ENCODE measurements at regions not wholly inside any gene's neighbourhood (a gene's known extent, or its start where the extent isn't known, plus 50 kb on each side); places are given as distances from the start of the nearest gene placed in this dataset.

DNA sequence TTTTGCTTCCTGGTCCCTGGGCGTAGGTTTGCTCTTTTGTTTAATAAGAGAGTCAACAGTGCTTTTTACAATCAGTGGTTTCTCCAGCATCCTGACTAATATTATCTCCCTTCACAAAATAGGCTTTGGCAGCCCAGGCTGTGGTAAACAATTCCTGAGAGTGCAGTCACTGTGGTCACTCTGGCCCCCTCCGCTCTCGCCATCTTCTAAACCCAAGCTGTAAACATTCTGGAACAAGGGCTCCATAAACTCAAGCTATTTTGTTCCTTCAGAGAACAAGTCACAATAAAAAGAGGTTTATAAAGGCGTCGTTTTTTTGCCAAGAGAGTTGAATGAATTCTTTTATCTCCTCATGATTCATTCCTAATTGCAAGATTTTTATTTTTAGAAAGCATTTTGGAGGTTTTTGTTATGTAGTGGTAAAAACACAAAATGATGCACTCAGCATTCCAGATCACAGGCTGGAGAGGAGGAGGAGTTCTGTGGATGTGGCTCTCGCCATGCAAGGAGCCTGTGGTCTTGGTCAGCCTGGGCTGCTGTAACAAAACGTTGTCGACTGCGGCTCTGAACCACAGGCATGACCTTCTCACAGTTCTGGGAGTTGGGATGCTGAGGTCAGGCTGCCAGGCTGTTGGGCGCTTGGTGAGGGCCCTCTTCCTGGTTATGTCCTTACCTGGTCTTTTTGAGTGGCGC lies 486.4 kb upstream of the FAT1 start:
- Histone ChIP-seq H3K9me3 (ENCODE audit: control insufficient read depth, low read depth, low read length) (no peaks in the 10 kb centered on the region), H4K20me1 (ENCODE audit: control insufficient read depth, extremely low read depth, insufficient read depth, low read length) (no peaks in the 10 kb centered on the region), H3K4me3 (ENCODE audit: control insufficient read depth in 2 of 3, extremely low read depth in 1 of 3, insufficient read depth in 2 of 3, low read depth in 1 of 3, low read length in 3 of 3) (no peak overlapping the region), H2AFZ (ENCODE audit: control insufficient read depth, low read length) (no peak overlapping the region), H3K36me3 (ENCODE audit: control insufficient read depth in 2 of 2, extremely low read depth in 1 of 2, insufficient read depth in 2 of 2, low read length in 2 of 2) (no peaks in the 10 kb centered on the region), H3K9me1 (ENCODE audit: control insufficient read depth, extremely low read depth, insufficient read depth, low read length) (no peaks in the 10 kb centered on the region), H3K27ac (ENCODE audit: control insufficient read depth, insufficient read depth, low read length) (no peak overlapping the region), H3K9ac (ENCODE audit: control insufficient read depth, extremely low read depth, insufficient read depth, low read length) (no peak overlapping the region), H3K4me2 (ENCODE audit: control insufficient read depth, extremely low read depth, insufficient read depth, low read depth, low read length) (no peak overlapping the region), H3K4me1 (ENCODE audit: control insufficient read depth, extremely low read depth, insufficient read depth, low read length) (no peaks in the 10 kb centered on the region), H3K79me2 (ENCODE audit: control insufficient read depth, insufficient read depth, low read length) (no peaks in the 10 kb centered on the region), H3K27me3 (ENCODE audit: control insufficient read depth, extremely low read depth, insufficient read depth, low read length) (no peaks in the 10 kb centered on the region)
- dilution Hi-C loops (cut with MboI; ENCODE audit: extremely low pct_ligation_motif_present, low sequenced_read_pairs): no loop called here
- no peak for TF ChIP-seq EZH2 (IDR thresholded peaks at IDR 0.05; ENCODE audit: low read length)
- TF ChIP-seq, protein P1, sequence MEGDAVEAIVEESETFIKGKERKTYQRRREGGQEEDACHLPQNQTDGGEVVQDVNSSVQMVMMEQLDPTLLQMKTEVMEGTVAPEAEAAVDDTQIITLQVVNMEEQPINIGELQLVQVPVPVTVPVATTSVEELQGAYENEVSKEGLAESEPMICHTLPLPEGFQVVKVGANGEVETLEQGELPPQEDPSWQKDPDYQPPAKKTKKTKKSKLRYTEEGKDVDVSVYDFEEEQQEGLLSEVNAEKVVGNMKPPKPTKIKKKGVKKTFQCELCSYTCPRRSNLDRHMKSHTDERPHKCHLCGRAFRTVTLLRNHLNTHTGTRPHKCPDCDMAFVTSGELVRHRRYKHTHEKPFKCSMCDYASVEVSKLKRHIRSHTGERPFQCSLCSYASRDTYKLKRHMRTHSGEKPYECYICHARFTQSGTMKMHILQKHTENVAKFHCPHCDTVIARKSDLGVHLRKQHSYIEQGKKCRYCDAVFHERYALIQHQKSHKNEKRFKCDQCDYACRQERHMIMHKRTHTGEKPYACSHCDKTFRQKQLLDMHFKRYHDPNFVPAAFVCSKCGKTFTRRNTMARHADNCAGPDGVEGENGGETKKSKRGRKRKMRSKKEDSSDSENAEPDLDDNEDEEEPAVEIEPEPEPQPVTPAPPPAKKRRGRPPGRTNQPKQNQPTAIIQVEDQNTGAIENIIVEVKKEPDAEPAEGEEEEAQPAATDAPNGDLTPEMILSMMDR (optimal IDR thresholded peaks at IDR 0.05 in 1 of 3, IDR thresholded peaks at IDR 0.05 in 1 of 3, conservative IDR thresholded peaks at IDR 0.05 in 1 of 3; ENCODE audit: extremely low read depth in 1 of 3, insufficient read depth in 2 of 3, low read length in 3 of 3): no peak
- FAIRE-seq (no peak), DNase-seq (ENCODE audit: low read depth, low spot score) (no peak)

DNA sequence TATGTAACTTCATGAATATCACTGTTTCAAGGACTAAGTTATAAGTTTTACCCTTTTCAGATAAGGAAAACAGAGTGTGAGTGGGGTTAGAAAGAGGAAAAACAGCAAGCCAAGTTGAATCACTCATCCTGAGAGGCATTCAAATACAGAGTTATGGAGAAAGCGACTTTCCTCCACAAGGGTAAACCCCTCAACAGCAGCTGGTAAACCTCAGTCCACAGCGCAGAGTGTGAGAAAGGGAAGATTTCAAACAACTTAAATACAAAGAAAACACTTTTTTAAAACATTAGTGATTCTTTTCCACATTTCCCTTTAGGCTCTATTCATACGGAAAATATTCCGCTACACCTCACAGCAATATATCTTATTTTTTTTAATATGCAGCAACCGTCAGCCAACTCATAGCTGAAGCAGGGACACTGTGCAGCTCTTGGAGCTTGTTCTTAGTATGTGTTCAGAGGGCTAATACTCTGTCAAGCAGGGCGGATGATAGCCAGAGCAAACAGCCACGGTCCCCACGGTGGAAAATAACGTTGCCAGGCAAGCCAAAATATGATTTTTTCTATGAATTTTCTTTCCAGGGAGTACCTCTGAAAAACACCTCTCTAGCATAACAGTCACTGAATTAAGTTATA lies 488.9 kb upstream of the FAT1 start:
- Histone ChIP-seq H3K36me3 (ENCODE audit: control insufficient read depth in 2 of 2, extremely low read depth in 1 of 2, insufficient read depth in 2 of 2, low read length in 2 of 2) (no peaks in the 10 kb centered on the region), H3K9me3 (ENCODE audit: control insufficient read depth, low read depth, low read length) (no peaks in the 10 kb centered on the region), H3K9me1 (ENCODE audit: control insufficient read depth, extremely low read depth, insufficient read depth, low read length) (no peaks in the 10 kb centered on the region), H3K9ac (ENCODE audit: control insufficient read depth, extremely low read depth, insufficient read depth, low read length) (no peak overlapping the region), H3K79me2 (ENCODE audit: control insufficient read depth, insufficient read depth, low read length) (no peaks in the 10 kb centered on the region), H3K4me2 (ENCODE audit: control insufficient read depth, extremely low read depth, insufficient read depth, low read depth, low read length) (no peak overlapping the region), H4K20me1 (ENCODE audit: control insufficient read depth, extremely low read depth, insufficient read depth, low read length) (no peaks in the 10 kb centered on the region), H3K27ac (ENCODE audit: control insufficient read depth, insufficient read depth, low read length) (no peak overlapping the region), H2AFZ (ENCODE audit: control insufficient read depth, low read length) (no peak overlapping the region), H3K4me3 (ENCODE audit: control insufficient read depth in 2 of 3, extremely low read depth in 1 of 3, insufficient read depth in 2 of 3, low read depth in 1 of 3, low read length in 3 of 3) (no peak overlapping the region), H3K4me1 (ENCODE audit: control insufficient read depth, extremely low read depth, insufficient read depth, low read length) (no peaks in the 10 kb centered on the region), H3K27me3 (ENCODE audit: control insufficient read depth, extremely low read depth, insufficient read depth, low read length) (no peaks in the 10 kb centered on the region)
- FAIRE-seq (no peak), DNase-seq (ENCODE audit: low read depth, low spot score) (no peak)
- TF ChIP-seq EZH2 (IDR thresholded peaks at IDR 0.05; ENCODE audit: low read length): no peak
- TF ChIP-seq, protein P1 (optimal IDR thresholded peaks at IDR 0.05 in 1 of 3, IDR thresholded peaks at IDR 0.05 in 1 of 3, conservative IDR thresholded peaks at IDR 0.05 in 1 of 3; ENCODE audit: extremely low read depth in 1 of 3, insufficient read depth in 2 of 3, low read length in 3 of 3): no peak
- dilution Hi-C loops (cut with MboI; ENCODE audit: extremely low pct_ligation_motif_present, low sequenced_read_pairs): no loop called here
